ENCODE measurements at regions not wholly inside any gene's neighbourhood (a gene's known extent, or its start where the extent isn't known, plus 50 kb on each side); places are given as distances from the start of the nearest gene placed in this dataset.

DNA sequence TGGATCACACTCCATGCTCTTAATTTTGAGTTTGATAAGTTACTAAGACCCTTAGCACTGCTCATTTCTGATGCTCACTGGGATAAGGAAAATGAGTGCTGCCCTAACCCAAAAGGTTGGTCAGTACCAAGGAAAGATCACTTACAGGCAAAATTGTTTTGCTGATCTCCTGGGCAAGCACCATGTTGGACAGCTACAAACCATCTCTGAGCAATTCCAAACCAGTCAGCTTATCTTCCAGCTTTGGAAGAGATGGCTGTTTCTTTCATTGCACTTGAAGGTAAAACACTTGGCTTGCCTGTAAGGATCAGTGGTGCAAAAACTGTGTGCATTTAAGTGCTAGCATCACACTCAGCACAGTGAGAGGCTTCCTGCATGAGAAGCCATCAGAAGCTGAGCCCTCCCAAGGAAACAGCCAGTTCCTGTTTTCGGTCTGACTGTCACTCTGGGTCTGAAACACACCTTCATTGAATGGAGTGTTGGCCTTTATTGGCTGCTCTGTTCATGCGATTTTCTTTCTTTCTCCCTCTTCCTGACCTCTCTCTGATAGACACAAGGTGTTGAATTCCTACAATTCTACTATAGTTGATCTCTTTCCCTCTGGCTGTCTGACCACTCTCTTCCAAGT lies 126.4 kb upstream of the GHITM start:
- TF ChIP-seq CTCF (IDR thresholded peaks at IDR 0.05) = no peak
- no peak for TF ChIP-seq ZFX (IDR thresholded peaks at IDR 0.05; ENCODE audit: borderline replicate concordance)
